GM18505 (cell line): ENCODE measurements at regions not wholly inside any gene's neighbourhood (a gene's known extent, or its start where the extent isn't known, plus 50 kb on each side); places are given as distances from the start of the nearest gene placed in this dataset.
"Not testable (repeated sequence)": the region's sequence is repeated elsewhere in the genome, so short reads cannot be mapped to it uniquely, and the experiment has no call there.

Experiments used
- ATAC-seq: cut with Tn5 transposase; IDR thresholded peaks from one replicate; pipeline ENCODE4 v1.9.1; 2021; ENCODE audit not compliant: unreplicated experiment
- POLR2A ChIP-seq: IDR thresholded peaks from 4 replicates; pipeline ENCODE4 v1.6.1; 2011; ENCODE audit warnings: borderline replicate concordance; ENCODE audit not compliant: insufficient read depth, insufficient read length; ENCODE audit errors: extremely low read depth

DNA sequence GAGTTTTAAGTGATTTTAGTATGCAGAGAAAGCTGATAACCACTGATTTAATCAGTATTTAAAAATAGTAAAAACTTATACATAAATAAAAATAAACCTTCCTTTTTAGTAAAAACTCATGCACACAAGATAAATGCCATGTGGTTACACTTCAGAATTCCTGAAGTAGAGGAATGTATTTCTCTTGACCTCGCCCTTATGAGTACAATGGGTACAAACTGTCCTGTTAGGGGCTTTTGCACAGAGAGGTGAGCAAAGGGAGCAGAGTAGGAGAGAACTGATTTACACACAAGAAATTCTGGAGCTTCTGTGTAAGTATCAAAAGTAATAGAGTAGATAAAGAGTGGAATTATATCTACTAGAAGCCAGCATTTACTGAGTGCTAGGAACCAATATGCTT, 279.6 kb downstream of the PPP1R3A start:
- ATAC-seq: no peak
- TF ChIP-seq POLR2A: no peak

- TF ChIP-seq POLR2A: no peak
These were observed 281.9 kb downstream of the PPP1R3A start for GRCh38 chr7:113636727-113637421.

GRCh38 chr7:113635492-113635891, 283.3 kb downstream of the PPP1R3A start:
- no peak for TF ChIP-seq POLR2A

More at GRCh38 chr7:113636727-113637421, 281.9 kb downstream of the PPP1R3A start:
- ATAC-seq: no peak

DNA sequence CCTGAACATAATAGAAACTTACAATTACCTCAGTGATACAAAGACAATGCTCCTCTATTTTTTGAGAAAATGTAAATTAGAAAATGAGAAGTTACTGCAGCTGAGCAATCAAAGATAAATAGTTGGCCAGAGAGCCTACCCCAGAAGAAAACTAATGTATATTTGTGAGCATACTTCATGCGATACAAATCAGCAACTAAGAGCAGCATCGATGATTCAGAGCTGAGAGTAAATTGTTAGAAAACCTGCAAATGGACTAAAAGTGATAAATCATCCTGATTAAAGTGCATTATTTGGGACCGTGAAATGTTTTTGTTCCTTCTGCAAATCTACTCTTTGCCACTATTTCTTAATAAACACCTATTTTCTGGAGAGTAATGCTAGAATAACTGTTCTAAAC, 285.7 kb downstream of the PPP1R3A start:
- TF ChIP-seq POLR2A: no peak

More at GRCh38 chr7:113635492-113635891, 283.3 kb downstream of the PPP1R3A start:
- ATAC-seq: no peak

GRCh38 chr7:113628948-113629847, 289.6 kb downstream of the PPP1R3A start:
- no peak for TF ChIP-seq POLR2A
- no peak for ATAC-seq

More for the DNA sequence above, 285.7 kb downstream of the PPP1R3A start:
- ATAC-seq: no peak

GRCh38 chr7:113625494-113626102, 293.2 kb downstream of the PPP1R3A start:
- ATAC-seq: no peak
- no peak for TF ChIP-seq POLR2A

GRCh38 chr7:113622796-113623195, 296.0 kb downstream of the PPP1R3A start:
- no peak for TF ChIP-seq POLR2A
- no peak for ATAC-seq

DNA sequence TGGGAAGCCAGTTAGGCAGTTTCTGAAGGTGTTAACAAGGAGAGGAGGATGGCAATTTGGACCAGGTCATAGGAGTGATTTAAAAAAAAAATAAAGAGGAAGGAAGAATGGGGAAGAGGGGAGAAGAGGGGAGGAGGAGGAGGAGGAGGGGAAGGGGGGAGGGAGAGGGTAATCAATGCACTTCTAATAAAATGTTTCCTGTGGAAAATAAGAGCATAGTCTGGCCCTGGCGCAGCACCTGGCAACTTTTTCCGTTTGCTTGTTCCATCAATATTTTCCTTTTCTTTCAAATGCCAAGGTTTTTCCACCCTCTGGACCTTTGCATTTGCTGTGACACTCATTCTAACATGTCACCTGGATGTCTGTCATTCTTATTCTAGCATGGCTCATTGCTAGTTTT, 308.2 kb downstream of the PPP1R3A start:
- no peak for ATAC-seq
- TF ChIP-seq POLR2A: no peak

GRCh38 chr7:113608782-113609181, 310.0 kb downstream of the PPP1R3A start:
- no peak for ATAC-seq
- no peak for TF ChIP-seq POLR2A

- no peak for ATAC-seq
- TF ChIP-seq POLR2A: no peak
These were observed 312.5 kb downstream of the PPP1R3A start for GRCh38 chr7:113606325-113606724.

DNA sequence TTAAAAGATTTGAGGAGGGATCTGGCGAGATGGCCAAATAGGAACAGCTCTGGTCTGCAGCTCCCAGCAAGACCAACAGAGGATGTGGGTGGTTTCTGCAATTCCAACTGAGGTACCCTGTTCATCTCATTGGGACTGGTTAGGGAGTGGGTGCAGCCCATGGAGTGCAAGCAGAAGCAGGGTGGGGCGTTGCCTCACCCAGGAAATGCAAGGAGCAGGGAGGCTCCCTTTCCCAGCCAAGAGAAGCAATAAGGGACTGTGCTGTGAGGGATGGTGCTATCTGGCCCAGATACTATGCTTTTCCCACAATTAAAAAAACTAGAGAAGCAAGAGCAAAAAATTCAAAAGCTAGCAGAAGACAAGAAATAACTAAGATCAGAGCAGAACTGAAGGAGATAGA, 318.4 kb downstream of the PPP1R3A start:
- ATAC-seq: not testable (repeated sequence)

DNA sequence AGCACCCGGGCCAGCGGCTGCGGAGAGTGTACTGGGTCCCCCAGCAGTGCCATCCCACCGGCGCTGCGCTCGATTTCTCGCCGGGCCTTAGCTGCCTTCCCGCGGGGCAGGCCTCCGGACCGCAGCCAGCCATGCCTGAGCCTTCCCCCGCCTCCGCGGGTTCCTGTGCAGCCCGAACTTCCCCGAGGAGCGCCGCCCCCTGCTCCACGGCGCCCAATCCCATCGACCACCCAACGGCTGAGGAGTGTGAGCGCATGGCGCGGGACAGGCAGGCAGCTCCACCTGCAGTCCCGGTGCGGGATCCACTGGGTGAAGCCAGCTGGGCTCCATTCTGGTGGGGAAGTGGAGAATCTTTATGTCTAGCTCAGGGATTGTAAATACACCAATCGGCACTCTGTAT, 325.4 kb downstream of the PPP1R3A start:
- not testable (repeated sequence) for ATAC-seq

- ATAC-seq: not testable (repeated sequence)
These were observed 325.9 kb downstream of the PPP1R3A start for GRCh38 chr7:113592924-113593323.

GRCh38 chr7:113582471-113582870, 336.3 kb downstream of the PPP1R3A start:
- no peak for TF ChIP-seq POLR2A
- no peak for ATAC-seq

GRCh38 chr7:113563257-113563656, 355.6 kb downstream of the PPP1R3A start:
- not testable (repeated sequence) for ATAC-seq
